22Rv1 (cell line): ENCODE measurements at regions not wholly inside any gene's neighbourhood (a gene's known extent, or its start where the extent isn't known, plus 50 kb on each side); places are given as distances from the start of the nearest gene placed in this dataset.

Experiments
- H3K27ac ChIP-seq: fragments of 450-650 bp; 2 replicates; pipeline ENCODE4 v1.5.1; 2017
- ZFX ChIP-seq: fragments of 450-650 bp; IDR thresholded peaks from 2 replicates; pipeline ENCODE4 v1.6.1; 2017; ENCODE audit warnings: antibody characterized with exemption, borderline replicate concordance
- TF ChIP-seq, protein P1 (sequence below): fragments of 450-650 bp; IDR thresholded peaks from 2 replicates; pipeline ENCODE4 v1.5.1; 2017; ENCODE audit warnings: mild to moderate bottlenecking

DNA sequence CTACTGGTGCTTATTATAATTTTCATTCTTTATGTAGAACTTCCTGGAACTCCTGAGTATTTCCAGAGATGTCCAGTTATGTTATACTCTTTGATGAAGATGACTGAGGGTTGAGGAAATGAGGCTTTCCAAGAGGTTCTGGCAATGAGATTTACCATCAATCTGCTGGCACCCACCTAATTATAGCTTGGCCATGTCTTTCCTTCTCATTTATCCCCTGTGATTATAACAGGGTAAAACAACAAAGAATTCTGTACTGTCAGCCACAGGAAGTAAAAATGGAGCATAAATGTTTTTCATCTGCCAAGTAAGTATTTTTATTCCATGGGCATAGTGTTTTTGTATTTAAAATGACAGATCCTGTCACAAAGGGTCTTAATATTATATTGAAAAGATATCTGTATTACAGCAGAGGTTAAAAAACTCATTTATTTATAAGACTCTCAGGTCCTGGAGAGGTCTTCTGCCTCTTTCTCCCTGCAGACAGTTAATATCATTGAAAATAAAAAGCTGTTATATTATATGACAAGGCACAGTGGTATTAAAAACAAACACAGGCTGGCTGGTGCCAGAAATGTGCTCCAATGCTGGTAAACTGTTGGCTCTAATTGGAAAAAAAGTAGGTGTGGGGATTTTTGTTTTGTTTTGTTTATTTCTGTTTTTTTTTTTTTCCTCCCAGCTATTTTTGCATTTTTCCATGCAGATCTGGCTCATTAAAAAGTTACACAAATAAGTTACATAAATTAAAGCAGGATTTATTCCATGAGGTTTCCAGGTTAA is 1764.1 kb upstream of the CELF4 start:
- no peak overlapping the region for H3K27ac ChIP-seq
- TF ChIP-seq, protein P1, sequence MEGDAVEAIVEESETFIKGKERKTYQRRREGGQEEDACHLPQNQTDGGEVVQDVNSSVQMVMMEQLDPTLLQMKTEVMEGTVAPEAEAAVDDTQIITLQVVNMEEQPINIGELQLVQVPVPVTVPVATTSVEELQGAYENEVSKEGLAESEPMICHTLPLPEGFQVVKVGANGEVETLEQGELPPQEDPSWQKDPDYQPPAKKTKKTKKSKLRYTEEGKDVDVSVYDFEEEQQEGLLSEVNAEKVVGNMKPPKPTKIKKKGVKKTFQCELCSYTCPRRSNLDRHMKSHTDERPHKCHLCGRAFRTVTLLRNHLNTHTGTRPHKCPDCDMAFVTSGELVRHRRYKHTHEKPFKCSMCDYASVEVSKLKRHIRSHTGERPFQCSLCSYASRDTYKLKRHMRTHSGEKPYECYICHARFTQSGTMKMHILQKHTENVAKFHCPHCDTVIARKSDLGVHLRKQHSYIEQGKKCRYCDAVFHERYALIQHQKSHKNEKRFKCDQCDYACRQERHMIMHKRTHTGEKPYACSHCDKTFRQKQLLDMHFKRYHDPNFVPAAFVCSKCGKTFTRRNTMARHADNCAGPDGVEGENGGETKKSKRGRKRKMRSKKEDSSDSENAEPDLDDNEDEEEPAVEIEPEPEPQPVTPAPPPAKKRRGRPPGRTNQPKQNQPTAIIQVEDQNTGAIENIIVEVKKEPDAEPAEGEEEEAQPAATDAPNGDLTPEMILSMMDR = no peak
- no peak for TF ChIP-seq ZFX

DNA sequence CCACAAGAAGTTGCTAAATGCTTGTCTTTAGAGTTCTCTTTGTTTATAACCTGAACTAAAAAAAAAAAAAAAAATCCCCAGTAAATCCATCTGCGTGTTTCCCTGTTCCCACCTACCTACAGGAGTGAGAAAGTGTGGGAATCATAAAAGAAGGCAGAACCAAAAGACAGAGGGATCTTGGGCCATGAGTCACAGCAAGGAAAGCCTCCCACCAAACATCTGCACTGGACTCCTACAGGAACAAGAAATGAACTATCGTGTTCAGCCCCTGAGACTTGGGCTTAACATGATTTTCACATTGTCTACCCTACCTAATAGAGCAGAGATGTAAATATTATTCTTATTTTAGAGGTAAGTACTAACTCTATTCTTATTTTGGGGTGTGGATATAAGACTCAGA is 1761.2 kb upstream of the CELF4 start:
- no peak overlapping the region for H3K27ac ChIP-seq
- TF ChIP-seq ZFX = no peak
- TF ChIP-seq, protein P1 = no peak

DNA sequence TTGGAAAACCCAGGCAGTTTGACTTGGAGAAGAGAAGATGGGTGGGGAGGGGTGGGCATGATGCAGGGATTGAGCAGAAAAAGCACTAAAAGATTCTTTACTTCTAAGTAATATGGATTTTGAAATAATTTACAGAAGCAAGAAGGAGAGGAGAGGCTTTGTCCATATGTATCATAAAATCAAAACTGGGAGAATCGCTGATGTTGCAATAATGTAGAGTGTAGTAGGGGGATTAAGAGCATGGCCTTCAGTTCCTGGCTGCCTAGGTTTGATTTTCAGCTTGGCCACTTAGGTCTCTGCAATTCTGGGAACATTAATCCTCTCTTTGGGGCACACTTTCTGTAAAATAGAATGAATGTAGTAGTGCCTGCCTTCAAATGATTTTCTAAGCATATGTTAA is 1760.4 kb upstream of the CELF4 start:
- H3K27ac ChIP-seq = no peak overlapping the region
- no peak for TF ChIP-seq ZFX
- TF ChIP-seq, protein P1 = no peak

DNA sequence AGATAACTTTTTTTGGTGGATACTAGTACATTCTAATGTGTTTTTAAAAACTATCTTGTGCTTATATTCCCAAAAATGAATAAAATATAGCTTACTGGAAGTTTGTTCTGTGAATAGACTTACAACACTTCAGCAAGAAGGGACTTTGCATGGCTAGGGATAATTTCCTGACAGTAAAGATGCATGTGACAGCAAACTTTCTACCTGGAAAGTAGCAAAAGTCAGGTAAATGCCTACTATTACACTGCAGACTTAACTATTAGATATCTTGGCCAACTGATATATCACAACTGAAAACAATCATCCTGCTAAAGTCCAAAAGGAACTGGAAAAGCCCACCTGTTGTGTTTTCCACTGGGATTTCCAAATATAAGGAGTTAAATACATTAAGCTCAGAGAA is 1753.5 kb upstream of the CELF4 start:
- TF ChIP-seq, protein P1 = no peak
- TF ChIP-seq ZFX = no peak

DNA sequence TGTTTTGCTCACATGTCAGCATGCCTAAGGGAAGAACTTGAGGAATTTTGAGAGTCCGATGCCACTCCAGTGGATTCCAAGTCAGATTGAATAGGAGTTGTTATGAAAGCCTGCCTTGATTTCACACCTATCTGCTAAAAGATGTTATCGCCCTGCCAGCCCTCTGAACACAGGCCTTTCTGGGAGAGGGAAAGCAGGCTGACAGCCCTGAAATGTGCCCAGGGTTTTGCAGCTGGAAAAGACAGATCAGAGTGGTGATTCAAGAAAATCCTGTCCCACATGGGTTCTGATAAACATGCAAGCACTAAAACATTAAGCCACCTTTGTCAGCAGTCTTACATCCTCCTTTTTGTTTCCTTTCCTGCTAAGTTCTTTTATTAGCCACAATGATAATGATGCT is 1752.9 kb upstream of the CELF4 start:
- no peak for TF ChIP-seq ZFX
- TF ChIP-seq, protein P1 = no peak

More for the DNA sequence above, 1753.5 kb upstream of the CELF4 start:
- no peak overlapping the region for H3K27ac ChIP-seq

DNA sequence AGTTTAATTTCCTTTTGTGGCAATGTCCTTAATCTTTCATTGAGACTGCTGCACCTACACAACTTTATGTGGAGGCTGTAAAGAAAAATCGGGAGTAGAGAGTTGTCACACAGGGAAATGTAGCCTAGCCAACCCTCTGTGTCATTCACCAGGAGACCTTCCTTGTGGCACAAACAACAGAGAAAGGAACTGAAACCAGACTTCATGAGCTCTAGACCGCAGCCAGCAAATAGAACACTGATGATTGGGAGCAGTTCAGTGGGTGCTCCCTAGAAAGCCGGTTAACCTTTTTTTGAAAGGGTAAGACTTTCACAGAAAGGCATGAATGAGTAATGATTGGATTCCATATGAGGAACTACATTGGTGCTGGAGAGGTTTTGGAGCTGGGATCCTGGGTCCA is 1752.4 kb upstream of the CELF4 start:
- no peak overlapping the region for H3K27ac ChIP-seq
- no peak for TF ChIP-seq ZFX
- TF ChIP-seq, protein P1 = no peak

More for the DNA sequence above, 1752.9 kb upstream of the CELF4 start:
- H3K27ac ChIP-seq = no peak overlapping the region

DNA sequence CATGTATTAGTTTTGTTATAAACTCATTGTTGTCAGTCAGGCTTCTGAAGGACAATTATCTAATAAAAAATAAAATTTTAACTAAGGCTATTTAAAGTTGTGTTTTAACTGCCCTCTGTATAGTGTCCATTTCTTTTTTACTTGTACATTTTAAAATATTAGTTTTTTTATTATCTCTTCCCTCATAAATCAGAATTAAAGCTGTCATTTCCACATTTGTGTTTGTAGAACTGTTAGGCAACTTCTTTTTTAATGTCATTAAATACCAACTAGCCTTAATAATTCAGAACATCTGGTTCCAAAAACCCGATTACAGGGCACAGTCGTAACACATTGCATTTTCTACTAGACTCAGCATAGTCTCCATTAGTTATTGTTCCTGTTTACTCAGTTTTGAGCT is 1749.0 kb upstream of the CELF4 start:
- no peak for TF ChIP-seq ZFX
- TF ChIP-seq, protein P1 = no peak

More for the DNA sequence above, 1749.0 kb upstream of the CELF4 start:
- no peak overlapping the region for H3K27ac ChIP-seq
